ENCODE measurements at regions not wholly inside any gene's neighbourhood (a gene's known extent, or its start where the extent isn't known, plus 50 kb on each side); places are given as distances from the start of the nearest gene placed in this dataset.

- peak; percentile 29 for DNase-seq (ENCODE audit: extremely low read depth, low read depth)
- peak; percentile 85 for TF ChIP-seq CTCF (IDR thresholded peaks at IDR 0.05; ENCODE audit: low read depth, low read length)
Measured at GRCh38 chr17:412211-413015, 59.8 kb upstream of the RPH3AL start.

GRCh38 chr17:411421-412120 lies 59.0 kb upstream of the RPH3AL start:
- no peak for DNase-seq (ENCODE audit: extremely low read depth, low read depth)
- TF ChIP-seq CTCF (IDR thresholded peaks at IDR 0.05; ENCODE audit: low read depth, low read length): no peak

GRCh38 chr17:410543-411401 lies 58.2 kb upstream of the RPH3AL start:
- no peak for DNase-seq (ENCODE audit: extremely low read depth, low read depth)
- peak; percentile 0; the same call in 1 of the 2 replicates for TF ChIP-seq CTCF (IDR thresholded peaks at IDR 0.05; ENCODE audit: low read depth, low read length)

- no peak for TF ChIP-seq CTCF (IDR thresholded peaks at IDR 0.05; ENCODE audit: low read depth, low read length)
- DNase-seq (ENCODE audit: extremely low read depth, low read depth): peak; percentile 98
Measured at GRCh38 chr17:409848-410542, 57.4 kb upstream of the RPH3AL start.

GRCh38 chr17:409308-409847 lies 56.8 kb upstream of the RPH3AL start:
- TF ChIP-seq CTCF (IDR thresholded peaks at IDR 0.05; ENCODE audit: low read depth, low read length): no peak
- no peak for DNase-seq (ENCODE audit: extremely low read depth, low read depth)

- no peak for TF ChIP-seq CTCF (IDR thresholded peaks at IDR 0.05; ENCODE audit: low read depth, low read length)
Measured at GRCh38 chr17:404703-405102, 52.1 kb upstream of the RPH3AL start.

More at GRCh38 chr17:404703-405102, 52.1 kb upstream of the RPH3AL start:
- DNase-seq (ENCODE audit: extremely low read depth, low read depth): no peak
